Psoas muscle (tissue), 7 donors: ENCODE measurements at regions not wholly inside any gene's neighbourhood (a gene's known extent, or its start where the extent isn't known, plus 50 kb on each side); places are given as distances from the start of the nearest gene placed in this dataset.

ENCODE experiments used
- ATAC-seq, 4 donors: fragments of 200-7000 bp; cut with Tn5 transposase; one replicate each; pipeline ENCODE4 v1.9.1; 2020; ENCODE audit warnings: moderate library complexity in 3 of 4, mild to moderate bottlenecking in 2 of 4
- DNase-seq, 2 donors: peaks; one replicate each; pipeline ENCODE4 v3.0.0-alpha.2; 2020
- H3K27ac ChIP-seq: fragments of 200-600 bp; one replicate; pipeline ENCODE4 v1.8.0; 2022
- H3K27me3 ChIP-seq, 3 donors: fragments of 200-600 bp in 1 of 3; one replicate each; pipeline versions ENCODE4 v1.6.1 to v1.8.0; 2013 to 2022; ENCODE audit warnings: low read length in 2 of 3, mild to moderate bottlenecking in 2 of 3, moderate library complexity in 1 of 3; ENCODE audit not compliant: insufficient read depth in 3 of 3
- H3K36me3 ChIP-seq, 2 donors: fragments of 200-600 bp in 1 of 2; one replicate each; pipeline versions ENCODE4 v1.6.1 to v1.8.0; 2013 to 2022; ENCODE audit warnings: low read depth in 1 of 2, mild to moderate bottlenecking in 1 of 2, moderate library complexity in 1 of 2; ENCODE audit not compliant: insufficient read depth in 1 of 2
- H3K4me1 ChIP-seq: fragments of 200-600 bp; one replicate; pipeline ENCODE4 v1.8.0; 2022
- H3K4me3 ChIP-seq: fragments of 200-600 bp; one replicate; pipeline ENCODE4 v1.8.0; 2022; ENCODE audit warnings: mild to moderate bottlenecking
- H3K9me3 ChIP-seq: fragments of 200-600 bp; one replicate; pipeline ENCODE4 v1.8.0; 2022
- WGBS, 3 donors: extraction: QIAGEN DNeasy Blood & Tissue Kit; methylation state at CpG; one replicate each; pipeline versions ENCODE4 v1.1.6 to v1.1.7; 2013; 5-methylcytosine and 5-hydroxymethylcytosine counted together
- intact Hi-C, 2 donors: fragments of 100-400 bp; cut with DNase I; formaldehyde crosslinking; loops; one replicate each; pipeline versions ENCODE4 v1.11.0 to v1.14.2; 2022
- TF ChIP-seq, protein P1 (sequence below): fragments of 200-600 bp; IDR thresholded peaks from one replicate; pipeline ENCODE4 v1.8.0; 2022; ENCODE audit warnings: antibody characterized with exemption
- donor health status: healthy with polysubstance abuse.
- donor health status: DM: no; HTN: no; CAD: no; lungs with moderate emphysema.
- donor health status: Bipolar disorder and iron deficiency.
- donor health status: healthy.
- donor health status: DM: yes; HTN: yes; CAD: no.
- donor health status: DM: no; HTN: no; CAD: no.
- donor health status: DM: yes; HTN: yes; CAD: no.

DNA sequence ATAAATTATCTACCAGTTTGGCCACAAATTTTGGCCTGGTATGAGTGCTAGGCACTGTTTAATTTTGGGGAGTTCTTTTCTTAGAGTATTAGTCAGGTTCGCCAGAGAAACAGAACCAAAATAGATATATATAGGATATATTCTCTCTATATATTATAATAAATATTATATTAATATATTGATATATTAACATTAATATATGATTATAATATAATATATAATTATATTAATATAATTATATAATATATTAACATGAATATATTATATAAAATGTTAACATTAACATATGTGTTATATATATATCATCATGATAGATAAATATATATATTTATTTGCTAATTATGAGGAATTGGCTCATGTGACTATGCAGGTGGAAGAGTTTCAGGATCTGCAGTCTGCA is 137.8 kb upstream of the CHRNA7 start:
- H3K27me3 ChIP-seq: peaks cover 0 to 8% (median 4%) of the 10 kb centered on the region in 3 donors
- TF ChIP-seq, protein P1, sequence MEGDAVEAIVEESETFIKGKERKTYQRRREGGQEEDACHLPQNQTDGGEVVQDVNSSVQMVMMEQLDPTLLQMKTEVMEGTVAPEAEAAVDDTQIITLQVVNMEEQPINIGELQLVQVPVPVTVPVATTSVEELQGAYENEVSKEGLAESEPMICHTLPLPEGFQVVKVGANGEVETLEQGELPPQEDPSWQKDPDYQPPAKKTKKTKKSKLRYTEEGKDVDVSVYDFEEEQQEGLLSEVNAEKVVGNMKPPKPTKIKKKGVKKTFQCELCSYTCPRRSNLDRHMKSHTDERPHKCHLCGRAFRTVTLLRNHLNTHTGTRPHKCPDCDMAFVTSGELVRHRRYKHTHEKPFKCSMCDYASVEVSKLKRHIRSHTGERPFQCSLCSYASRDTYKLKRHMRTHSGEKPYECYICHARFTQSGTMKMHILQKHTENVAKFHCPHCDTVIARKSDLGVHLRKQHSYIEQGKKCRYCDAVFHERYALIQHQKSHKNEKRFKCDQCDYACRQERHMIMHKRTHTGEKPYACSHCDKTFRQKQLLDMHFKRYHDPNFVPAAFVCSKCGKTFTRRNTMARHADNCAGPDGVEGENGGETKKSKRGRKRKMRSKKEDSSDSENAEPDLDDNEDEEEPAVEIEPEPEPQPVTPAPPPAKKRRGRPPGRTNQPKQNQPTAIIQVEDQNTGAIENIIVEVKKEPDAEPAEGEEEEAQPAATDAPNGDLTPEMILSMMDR: no peak
- 95 to 98% (median 98%) methylated on average over 1 of the region's 1 CpG for WGBS, 3 donors
- ATAC-seq (no peak), DNase-seq (no peak)
- intact Hi-C loops: no loop called here
- H3K9me3 ChIP-seq: peaks cover under 1% of the 10 kb centered on the region
- no peaks in the 10 kb centered on the region for H3K36me3 ChIP-seq
- no peak overlapping the region for H3K4me3 ChIP-seq
- no peaks in the 10 kb centered on the region for H3K4me1 ChIP-seq
- no peak overlapping the region for H3K27ac ChIP-seq

DNA sequence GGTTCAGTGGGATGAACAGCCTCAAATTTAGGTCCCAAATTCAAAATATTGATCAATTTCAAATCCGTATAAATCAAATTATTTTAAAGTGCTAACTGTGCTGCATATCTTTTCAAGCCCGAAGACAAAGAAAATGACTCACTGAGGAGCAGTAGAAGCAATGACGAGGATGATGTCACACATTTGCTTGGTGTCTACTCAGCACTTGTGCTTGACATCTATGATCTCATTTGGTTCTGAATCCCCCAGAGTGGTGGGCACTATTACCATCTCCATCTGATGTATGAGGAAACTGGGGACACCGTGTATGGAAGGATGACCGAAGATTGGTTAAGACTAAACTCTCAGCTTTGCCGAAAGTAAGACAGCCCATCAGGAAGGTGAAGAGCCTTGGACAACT is 136.5 kb upstream of the CHRNA7 start:
- intact Hi-C loops: no loop called here
- peaks cover 0 to 4% (median 0%) of the 10 kb centered on the region in 3 donors for H3K27me3 ChIP-seq
- 89 to 95% (median 94%) methylated on average over 6 of the region's 6 CpGs for WGBS, 3 donors
- H3K27ac ChIP-seq: no peak overlapping the region
- H3K36me3 ChIP-seq: no peaks in the 10 kb centered on the region
- ATAC-seq (no peak), DNase-seq (no peak)
- TF ChIP-seq, protein P1: no peak
- H3K4me3 ChIP-seq: no peak overlapping the region
- H3K4me1 ChIP-seq: no peaks in the 10 kb centered on the region
- peaks cover 9% of the 10 kb centered on the region for H3K9me3 ChIP-seq

DNA sequence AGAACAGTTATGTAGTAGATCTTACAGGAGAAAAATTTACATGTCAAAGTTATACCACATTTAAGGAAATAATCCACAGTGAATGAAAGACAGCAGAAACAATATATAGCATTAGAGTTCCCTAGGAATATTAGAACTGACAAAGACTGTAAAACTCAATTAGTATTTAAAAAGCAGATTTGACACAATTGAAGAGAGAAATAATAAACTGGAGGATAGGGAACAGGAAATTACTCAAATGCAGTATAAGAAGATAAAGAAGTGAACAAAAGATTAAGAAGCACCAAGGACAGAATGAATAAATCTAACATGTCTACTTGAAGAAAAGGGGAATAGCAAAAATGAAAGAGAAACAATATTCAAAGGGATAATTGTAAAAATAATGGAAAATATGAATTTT is 132.6 kb upstream of the CHRNA7 start:
- no peaks in the 10 kb centered on the region for H3K4me1 ChIP-seq
- intact Hi-C loops: no loop called here
- H3K4me3 ChIP-seq: no peak overlapping the region
- TF ChIP-seq, protein P1: no peak
- no peaks in the 10 kb centered on the region for H3K36me3 ChIP-seq
- no peak for DNase-seq
- H3K9me3 ChIP-seq: peaks cover 10% of the 10 kb centered on the region
- peaks cover 0 to 4% (median 0%) of the 10 kb centered on the region in 3 donors for H3K27me3 ChIP-seq
- no peak for ATAC-seq
- H3K27ac ChIP-seq: no peak overlapping the region

DNA sequence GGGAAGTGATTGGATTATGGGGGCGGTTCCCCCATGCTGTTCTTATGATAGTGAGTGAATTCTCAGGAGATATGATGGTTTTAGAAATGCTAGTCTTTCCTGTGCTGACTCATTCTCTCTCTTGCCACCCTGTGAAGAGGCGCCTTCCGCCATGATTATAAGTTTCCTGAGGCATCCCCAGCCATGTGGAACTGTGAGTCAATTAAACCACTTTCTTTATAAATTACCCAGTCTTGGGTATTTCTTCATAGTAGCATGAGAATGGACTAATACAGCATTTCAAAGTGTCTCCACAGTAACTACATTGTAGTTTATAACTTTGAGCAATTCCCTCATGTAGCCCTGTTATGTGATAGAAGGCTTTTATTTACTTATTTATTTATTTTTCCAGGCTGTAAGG is 128.8 kb upstream of the CHRNA7 start:
- 89 to 94% (median 93%) methylated on average over 3 of the region's 3 CpGs for WGBS, 3 donors
- TF ChIP-seq, protein P1: no peak
- ATAC-seq (no peak), DNase-seq (no peak)
- Histone ChIP-seq H3K27me3 (no peaks in the 10 kb centered on the region), H3K27ac (no peak overlapping the region), H3K9me3 (peaks cover 10% of the 10 kb centered on the region), H3K36me3 (no peaks in the 10 kb centered on the region), H3K4me3 (no peak overlapping the region), H3K4me1 (no peaks in the 10 kb centered on the region)
- intact Hi-C loops: no loop called here

DNA sequence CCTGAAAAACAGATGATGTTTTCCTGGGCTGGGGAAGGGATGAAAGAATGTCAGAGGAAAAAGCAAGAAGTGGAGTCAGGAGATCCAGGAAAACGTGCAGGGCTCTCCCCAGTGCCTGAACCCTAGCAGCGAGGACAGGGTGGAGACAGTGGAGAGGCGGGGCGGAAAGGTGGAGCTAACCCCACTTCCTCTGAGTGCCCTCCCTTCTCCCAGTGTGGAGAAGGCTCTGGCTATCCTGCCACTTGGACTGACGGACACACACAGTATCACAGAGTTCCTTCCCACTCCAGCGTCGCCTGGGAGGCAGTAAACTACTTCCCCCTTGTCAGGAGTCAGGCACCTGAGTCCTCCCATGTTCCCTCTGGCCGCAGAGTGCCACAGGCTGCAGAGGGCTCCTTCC is 125.3 kb upstream of the CHRNA7 start:
- intact Hi-C loops: no loop called here
- no peak overlapping the region for H3K27ac ChIP-seq
- 15 to 22% (median 18%) methylated on average over 8 of the region's 8 CpGs for WGBS, 3 donors
- TF ChIP-seq, protein P1: no peak
- no peak for DNase-seq
- H3K36me3 ChIP-seq: no peaks in the 10 kb centered on the region
- no peaks in the 10 kb centered on the region for H3K9me3 ChIP-seq
- H3K27me3 ChIP-seq: no peaks in the 10 kb centered on the region
- no peak overlapping the region for H3K4me3 ChIP-seq
- ATAC-seq: no peak
- H3K4me1 ChIP-seq: no peaks in the 10 kb centered on the region
